ENCODE measurements at regions not wholly inside any gene's neighbourhood (a gene's known extent, or its start where the extent isn't known, plus 50 kb on each side); places are given as distances from the start of the nearest gene placed in this dataset.
"Not testable (repeated sequence)": the region's sequence is repeated elsewhere in the genome, so short reads cannot be mapped to it uniquely, and the experiment has no call there.

DNA sequence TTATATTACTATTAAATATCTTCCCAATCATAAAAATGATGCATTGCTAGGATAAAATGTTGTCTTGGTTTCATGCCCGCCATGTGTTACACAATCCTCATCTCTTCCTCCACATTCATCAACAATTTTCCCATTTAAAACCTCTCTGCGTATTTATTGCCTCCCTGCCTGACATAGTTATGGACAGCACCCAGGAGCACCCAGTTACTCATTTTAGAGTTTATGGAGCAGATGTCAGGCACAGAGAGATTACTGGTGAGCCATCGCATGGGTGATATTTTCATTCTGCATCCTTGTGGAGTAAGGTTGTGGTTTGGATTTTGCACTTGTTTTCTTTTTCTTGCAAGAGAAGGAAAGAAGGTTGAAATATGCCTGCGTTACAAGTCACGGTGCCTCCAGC is 116.7 kb upstream of the NPAS2 start:
- DNase-seq (ENCODE audit: low read depth) = no peak

DNA sequence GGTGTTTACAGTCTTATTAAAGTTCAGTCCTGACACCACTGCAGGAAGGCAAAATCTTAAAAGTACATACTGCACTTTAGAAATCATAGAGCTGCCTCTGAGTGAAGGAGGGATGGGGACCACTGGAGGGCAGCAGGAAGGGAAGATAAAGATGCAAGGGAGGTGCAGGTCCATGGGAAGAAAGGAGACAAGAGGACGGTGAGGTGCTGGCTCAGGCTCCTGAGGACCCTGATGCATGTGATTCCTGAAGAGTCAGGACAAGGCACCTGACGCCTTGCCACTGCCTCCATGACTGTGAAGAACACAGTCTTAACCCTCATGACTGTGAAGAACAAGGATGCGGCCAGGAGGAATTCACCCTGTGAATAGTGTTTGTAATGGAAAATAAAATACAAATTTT is 116.2 kb upstream of the NPAS2 start:
- DNase-seq (ENCODE audit: low read depth) = no peak

GRCh38 chr2:100704156-100704555 is 115.8 kb upstream of the NPAS2 start:
- no peak for DNase-seq (ENCODE audit: low read depth)

DNA sequence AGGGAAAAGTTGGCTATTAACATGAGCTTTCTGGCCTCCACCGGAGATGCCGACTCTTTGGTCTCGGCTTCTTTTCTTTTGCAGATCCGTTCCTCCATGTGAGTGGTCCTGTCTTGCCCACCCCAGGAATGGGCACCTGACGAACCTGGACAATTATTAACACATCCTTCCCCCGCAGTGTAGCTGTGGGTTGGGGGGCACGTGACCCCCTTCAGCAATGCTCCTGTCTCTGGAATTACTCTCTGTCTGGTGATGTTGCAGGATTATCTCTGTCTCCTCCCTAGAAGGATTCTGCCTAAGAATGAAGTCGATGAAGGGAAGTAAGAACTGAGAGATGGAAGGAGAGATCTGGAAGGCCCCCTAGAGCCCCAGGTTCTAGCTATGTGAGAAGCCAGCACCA is 115.2 kb upstream of the NPAS2 start:
- no peak for DNase-seq (ENCODE audit: low read depth)

DNA sequence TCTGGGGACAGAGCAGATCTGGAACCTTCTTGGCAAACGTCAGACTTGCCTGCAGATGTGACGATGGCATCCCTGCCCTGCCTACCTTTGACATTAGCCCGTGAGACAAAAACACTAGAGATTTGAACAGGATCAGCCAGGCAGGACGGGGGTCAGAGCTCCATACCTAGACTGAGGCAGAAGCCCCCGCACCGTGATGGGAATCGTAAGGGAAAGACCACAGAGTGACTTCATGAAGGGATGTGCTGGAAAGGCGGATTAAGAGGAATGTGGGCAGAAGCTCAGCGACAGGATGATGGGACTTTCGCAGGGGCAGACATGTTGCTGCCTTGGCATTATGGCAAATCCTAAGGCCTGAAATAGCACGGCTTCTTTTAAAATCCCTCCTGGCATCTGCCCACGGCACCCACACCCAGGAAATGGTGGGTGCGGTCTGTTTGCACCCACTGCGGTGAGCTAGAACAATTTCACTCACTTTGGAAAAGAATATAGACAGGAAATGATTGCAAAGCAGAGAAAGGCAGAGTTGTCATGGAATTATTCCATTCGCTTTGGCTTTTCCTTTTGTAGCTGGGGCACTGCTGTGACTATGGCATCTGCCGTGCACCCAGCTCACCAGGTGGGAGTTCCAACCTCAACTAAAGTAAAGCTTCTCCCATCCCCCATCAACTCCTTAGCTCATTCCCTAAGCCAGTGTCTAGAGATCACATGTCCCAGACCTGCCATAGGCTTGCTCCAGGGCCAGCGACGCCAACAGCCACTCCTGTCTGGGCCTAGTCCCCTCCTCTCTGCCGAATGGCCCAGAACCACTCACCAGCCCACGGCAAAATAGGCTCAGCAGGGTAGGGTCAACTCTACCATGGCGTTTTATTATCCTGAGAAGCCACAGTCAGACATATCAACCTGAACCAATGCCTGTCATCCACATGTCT is 112.7 kb upstream of the NPAS2 start:
- DNase-seq (ENCODE audit: low read depth) = no peak

GRCh38 chr2:100708333-100708732 is 111.6 kb upstream of the NPAS2 start:
- no peak for DNase-seq (ENCODE audit: low read depth)

- no peak for DNase-seq (ENCODE audit: low read depth)
Observed at GRCh38 chr2:100713106-100713505, 106.8 kb upstream of the NPAS2 start.

DNA sequence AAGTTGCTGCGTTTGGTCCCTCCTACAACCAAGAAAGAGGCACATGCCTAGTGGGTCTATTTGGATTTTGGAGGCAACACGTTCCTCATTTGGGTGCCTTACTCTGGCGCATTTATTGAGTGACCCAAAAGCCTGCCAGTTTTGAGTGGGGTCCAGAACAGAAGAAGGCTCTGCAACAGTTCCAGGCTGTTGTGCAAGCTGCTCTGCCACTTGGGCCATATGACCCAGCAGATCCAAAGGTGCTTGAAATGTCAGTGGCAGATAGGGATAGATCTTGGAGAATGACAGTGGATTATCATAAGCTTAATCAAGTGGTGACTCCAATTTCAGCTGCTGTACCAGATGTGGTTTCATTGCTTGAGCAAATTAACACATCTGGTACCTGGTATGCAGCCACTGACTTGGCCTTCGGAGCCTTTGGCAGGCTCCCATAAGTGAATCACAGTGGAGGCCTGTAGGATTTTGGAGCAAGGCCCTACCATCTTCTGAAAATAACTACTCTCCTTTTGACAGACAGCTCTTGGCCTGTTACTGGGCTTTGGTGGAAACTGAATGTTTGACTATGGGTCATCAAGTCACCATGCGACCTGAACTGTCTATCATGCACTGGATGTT is 105.4 kb upstream of the NPAS2 start:
- not testable (repeated sequence) for DNase-seq (ENCODE audit: low read depth)

DNA sequence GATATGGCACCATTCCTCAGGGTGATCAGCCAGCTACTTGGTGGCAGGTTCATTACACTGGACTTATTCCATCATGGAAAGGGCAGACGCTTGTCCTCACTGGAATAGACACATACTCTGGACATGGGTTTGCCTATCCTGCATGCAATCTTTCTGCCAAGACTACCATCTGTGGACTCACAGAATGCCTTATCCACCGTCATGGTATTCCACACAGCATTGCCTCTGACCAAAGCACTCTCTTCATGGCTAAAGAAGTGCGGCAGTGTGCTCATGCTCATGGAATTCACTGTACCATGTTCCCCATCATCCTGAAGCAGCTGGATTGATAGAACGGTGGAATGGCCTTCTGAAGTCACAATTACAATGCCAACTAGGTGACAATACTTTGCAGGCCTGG is 104.1 kb upstream of the NPAS2 start:
- not testable (repeated sequence) for DNase-seq (ENCODE audit: low read depth)

DNA sequence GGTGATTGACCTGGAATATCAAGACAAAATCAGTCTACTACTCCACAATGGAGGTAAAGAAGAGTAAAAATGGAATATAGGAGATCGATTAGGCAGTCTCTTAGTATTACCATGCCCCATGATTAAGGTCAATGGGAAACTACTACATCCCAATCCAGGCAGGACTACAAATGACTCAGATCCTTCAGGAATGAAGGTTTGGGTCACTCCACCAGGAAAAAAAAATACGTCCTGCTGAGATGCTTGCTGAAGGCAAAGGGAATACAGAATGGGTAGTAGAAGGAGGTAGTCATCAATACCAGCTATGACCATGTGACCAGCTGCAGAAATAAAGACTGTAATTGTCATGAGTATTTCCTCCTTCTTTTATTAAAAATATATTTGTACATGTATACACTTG is 103.4 kb upstream of the NPAS2 start:
- no peak for DNase-seq (ENCODE audit: low read depth)

DNA sequence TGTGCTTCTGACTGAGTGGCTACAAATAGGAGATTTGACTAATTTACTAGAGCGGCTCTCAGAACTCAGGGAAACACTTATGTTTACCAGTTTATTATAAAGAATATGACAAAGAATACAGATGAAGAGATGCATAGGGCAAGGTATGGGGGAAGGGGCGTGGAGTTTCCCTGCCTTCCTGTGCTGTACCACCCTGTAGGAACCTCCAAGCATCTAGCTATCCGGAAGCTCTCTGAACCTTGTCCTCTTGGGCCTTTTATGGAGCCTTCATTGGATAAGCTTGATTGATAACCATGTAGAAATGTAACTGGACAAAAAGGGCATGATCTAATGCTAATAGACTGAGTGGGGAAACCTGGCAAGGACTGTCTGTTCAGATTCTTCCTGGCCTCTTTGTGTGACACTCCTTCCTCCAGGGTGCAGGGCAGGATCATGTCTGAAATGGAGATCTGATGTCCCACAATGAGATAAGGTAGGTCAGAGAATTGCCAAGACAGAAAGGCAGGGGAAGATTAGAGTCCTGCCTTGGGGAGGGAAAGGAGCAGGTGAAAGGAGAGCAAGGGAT is 101.8 kb upstream of the NPAS2 start:
- no peak for DNase-seq (ENCODE audit: low read depth)

DNA sequence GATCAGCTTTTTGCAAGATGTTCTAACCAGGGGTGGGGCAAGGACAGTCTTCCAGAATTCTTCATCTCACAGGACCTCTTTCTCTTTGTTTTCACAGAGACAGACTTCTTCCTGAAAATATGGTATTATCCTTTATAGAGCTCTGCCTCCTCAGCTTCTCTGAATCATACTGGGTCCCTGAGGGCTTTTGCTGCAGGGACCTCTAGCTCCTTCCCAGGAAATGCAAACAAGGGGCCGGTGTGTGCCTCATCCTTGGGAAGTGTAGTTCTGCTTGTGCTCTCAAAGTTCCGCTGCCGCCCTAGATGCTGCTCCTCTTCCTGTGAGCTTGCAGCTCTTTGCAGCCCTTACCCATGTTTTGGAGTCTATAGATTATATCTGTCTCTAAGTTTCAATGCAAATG is 99.5 kb upstream of the NPAS2 start:
- DNase-seq (ENCODE audit: low read depth) = no peak

DNA sequence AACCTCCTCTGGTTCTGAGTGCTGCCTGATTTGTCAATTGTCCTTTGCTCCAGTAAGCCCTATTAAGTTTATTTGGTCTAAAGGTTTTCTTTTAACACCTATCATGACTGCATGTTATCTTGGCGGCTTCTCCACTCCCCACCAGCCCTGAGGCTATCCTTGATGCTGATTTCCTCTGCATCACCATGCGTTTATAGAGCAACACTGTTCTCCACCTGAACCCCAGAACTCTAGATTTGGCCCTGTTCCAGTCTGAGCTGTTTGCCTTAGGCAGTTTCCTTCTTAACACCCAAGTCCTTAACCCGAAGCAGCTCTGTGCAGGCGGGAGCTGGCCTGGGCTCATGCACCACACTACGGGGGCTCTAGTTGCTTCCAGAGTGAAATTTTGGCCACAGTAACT is 98.2 kb upstream of the NPAS2 start:
- DNase-seq (ENCODE audit: low read depth) = no peak

DNA sequence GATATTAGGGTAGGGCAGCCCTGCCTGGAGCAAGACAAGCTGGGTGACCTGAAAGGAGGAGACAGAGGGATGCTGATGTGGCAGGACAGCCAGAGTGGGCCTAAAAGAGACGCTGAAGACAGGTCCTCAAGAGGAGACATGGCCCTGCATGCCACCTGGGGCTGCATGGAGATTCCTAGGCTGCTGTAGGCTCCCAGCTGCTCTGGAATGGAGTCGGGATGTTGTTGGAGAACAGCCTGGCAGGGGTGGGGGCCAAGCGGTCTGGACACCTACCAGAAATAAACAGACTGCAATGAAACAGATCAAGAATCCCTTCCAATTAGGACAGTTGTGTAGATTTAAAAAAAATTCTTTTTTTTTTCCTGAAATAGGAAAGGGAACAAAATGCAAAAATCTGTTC is 97.8 kb upstream of the NPAS2 start:
- DNase-seq (ENCODE audit: low read depth) = no peak

DNA sequence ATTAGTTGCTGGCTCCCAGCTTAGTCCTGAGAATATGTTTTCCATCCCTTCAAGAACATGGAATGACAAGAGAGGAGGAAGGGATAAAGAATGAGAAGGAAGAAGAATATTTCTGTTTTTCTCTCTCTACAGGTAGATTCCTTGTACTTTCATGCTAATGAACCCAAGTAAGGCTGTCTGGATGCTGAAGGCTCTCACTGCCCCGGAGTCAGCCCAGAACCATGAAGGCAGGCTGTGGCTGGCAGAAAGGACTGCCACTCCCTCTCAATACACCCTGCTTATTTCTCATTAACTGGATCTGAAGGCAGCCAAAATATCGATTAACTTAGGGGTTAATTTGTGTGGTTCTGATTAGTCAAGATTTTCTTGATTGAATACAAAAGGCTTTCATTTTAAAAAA is 93.1 kb upstream of the NPAS2 start:
- no peak for DNase-seq (ENCODE audit: low read depth)

- DNase-seq (ENCODE audit: low read depth) = peak; percentile 6
Observed at GRCh38 chr2:100730290-100730868, 89.6 kb upstream of the NPAS2 start.

DNA sequence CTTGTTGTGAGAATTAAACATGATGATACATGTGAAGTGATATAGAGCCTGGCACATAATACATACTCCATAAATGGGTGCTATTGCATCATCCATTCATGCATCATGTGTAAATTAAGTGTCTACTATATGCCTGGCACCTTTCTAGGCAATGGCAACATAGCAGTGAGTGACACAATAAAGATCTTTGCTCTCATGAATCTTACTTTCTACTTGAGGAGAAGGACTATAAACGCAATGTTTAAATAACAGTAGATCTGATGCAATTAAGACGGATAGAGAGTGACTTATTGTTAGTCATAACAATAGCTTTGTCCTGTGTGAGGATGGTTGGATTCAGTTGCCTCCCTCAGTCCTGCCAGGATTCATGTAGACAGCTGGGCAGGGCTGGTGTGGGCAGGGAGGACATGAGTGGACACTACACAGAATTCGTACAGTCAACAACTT is 88.4 kb upstream of the NPAS2 start:
- DNase-seq (ENCODE audit: low read depth) = no peak

DNA sequence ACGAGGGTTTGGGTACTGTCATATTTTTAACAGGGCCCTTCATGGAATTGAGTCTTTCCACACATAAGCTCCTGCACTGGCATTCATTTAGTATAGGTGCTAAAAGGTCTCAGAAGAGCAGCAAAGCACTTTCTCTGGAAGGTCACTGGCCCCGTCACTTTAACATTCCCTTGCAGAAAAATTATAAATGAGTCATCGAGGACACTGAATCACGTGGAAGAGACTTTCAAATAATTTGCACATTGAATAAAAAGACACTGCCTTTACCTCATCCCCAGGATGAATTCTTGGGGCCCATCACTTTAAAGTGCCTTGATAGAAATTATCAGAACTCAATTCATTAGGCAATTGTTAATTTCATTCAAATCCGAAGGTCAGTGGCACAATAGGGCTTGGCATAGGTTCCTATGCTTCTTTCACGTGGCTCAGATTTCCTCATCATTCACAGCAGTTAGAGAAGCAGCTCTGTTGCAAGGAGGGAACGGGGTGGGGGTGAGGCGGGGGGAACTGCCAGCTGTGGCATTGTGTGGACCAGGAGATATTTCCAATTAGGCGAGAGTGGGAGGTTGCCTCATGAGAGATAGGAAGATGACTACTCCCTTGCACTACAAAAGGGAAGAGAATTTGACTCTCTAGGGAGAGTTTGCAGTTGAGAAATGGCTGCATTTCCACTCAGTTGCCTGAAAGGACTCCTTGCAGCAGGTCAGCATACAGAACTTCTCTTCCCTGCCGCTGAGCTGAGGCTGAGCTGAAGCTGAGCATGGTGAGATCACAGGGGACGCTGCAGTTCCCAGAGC is 86.3 kb upstream of the NPAS2 start:
- no peak for DNase-seq (ENCODE audit: low read depth)

GRCh38 chr2:100736121-100736915 is 83.6 kb upstream of the NPAS2 start:
- DNase-seq (ENCODE audit: low read depth) = no peak

DNA sequence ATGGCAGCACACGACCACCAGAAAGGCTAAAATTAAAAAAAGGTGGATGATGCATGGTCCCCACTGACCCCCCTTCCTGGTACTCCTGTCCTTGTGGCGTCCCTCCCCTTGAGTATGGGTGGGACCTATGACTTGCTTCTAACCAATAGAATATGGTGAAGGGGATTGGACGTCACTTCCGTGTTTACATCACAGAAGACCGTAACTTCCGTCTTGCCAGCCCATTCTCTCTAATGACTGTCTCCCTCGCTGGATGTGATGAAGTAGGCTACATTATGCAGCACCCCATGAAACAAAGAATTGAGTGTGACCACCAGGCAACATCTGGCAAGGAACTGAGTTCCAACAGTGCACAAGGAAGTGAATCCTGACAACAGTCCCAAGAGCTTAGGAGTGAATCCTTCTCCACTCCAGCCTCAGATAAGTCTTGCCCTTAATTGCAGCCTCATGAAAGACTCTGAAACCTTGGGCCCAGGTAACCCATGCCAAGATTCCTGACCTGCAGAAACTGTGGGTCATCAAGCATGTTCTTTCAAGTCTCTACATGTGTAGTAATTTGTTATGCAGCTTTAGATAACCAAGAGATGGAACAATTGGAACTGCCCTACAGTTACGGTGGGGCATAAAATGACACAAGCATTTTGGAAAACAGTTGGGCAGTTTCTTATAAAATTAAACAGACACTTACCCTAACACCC is 80.1 kb upstream of the NPAS2 start:
- DNase-seq (ENCODE audit: low read depth) = no peak

GRCh38 chr2:100741880-100742276 is 78.1 kb upstream of the NPAS2 start:
- no peak for DNase-seq (ENCODE audit: low read depth)

All from activated T-cell treated with anti-CD3 and anti-CD28 coated beads for 1 hour (primary cell).